NCI-H2107 treated with DMSO at 0.1 percent for 48 hours (cell line): ENCODE measurements at regions not wholly inside any gene's neighbourhood (a gene's known extent, or its start where the extent isn't known, plus 50 kb on each side); places are given as distances from the start of the nearest gene placed in this dataset.
A peak's percentile ranks its signal among the peaks of the same experiment; 100 is the strongest.

Experiments used
- DNase-seq: peaks from one replicate; lab custom pipeline; 2025; ENCODE audit not compliant: unreplicated experiment; lab: John Stamatoyannopoulos, UW

GRCh38 chr9:119047513-119048307 lies 321.5 kb downstream of the BRINP1 start:
- DNase-seq: no peak

DNA sequence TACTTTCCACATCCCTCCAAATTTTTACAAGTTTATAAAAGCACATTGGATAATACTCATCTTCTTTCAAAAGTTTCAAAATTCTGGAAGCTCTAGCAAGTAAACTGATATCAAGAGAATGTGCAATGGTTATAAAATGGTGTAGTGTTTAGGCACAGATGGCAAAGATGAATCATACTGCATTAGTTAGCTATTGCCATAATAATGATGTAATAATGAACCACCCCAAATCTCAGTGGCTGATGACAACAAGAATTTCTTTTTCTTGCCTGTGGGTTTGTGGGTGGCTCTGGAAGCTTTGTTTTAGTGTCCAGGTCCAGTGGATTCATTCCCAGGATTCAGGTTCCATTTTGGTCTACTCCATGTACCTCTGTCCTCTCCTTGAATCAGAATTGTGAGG lies 319.0 kb downstream of the BRINP1 start:
- no peak for DNase-seq

DNA sequence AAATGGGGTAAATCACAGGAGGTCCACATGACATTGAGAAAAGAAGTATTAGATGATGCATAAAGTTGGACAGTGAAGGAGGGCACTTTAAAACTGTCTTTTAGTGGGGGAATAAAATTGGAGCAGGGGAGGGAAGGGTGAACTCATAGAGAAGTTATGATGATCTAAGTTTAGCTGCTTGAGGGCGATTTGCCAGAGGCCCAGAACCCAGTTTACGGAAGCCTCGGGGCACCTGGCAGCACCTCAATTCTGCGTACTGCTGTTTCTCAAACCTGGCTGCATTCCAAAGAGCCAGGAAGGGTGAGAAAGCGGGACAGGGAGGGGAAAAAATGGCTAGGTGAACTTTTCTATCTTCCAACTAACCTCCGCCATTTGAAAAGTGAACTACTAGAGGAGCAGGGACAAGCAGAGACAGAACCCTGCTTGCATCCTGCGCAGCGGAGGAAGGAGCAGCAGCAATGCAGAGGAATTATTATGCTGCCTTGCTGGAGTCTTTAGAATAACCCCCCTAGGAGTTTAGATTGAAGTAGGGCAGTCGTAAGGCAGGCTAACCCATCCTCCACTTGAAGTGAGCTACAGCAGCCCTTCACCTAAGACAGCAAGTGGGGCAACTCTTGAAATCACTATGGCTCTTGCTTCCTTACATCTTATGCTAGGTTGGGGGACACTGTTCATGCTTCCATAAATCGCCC lies 316.8 kb downstream of the BRINP1 start:
- no peak for DNase-seq

- no peak for DNase-seq
Observed at GRCh38 chr9:119053070-119053469, 316.2 kb downstream of the BRINP1 start.

DNA sequence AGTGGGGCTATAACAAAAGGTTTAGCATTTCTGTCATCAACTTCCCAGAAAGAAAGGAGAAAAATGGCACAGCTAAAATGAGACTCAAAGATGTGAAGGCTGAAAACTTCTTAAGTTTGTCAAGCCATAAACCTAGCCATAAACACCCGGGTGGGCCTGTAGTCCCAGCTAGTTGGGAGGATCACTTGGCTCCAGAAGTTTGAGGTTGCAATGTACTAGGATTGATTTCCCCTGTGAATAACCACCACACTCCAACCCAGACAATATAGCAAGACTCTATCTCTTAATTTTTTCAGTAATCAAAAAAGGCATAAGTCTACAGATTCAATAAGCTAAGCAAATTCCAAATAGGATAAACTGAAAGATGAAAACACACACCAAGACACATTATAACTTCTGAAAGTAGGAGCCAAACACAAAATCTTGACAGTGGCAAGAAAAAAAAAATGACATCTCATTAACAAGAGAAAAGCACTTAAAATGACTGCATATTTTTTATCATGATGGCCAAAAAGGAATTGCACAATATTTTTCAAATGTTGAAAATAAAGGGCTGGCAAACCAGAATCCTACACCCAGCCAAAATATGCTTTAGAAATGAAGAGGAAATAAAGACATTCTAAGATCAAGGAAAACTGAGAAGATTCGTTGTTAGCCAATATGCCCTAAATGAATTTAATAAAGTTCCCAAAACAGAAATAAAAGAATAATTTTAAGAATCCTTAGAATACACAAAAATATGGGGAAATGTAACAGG lies 308.4 kb downstream of the BRINP1 start:
- no peak for DNase-seq

GRCh38 chr9:119071636-119072035 lies 297.6 kb downstream of the BRINP1 start:
- DNase-seq: no peak

DNA sequence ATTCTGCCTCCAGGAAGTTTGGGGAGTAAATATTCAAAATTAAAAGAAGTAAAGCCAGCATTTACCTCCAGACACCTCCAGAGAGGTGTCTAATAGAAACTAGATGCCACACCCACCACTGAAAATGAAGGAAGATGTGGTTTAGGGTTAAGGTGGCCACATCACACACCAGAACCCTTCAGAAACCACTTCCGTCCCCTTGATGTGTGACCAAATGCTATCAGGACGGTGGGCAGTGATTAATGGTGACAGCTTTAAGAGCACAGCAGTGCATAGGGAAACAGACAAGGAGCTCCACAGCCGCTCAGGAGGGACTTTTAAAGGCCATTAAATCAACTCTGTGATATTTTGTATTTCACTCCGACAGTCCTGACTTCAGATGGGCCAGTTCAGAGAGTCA lies 295.2 kb downstream of the BRINP1 start:
- DNase-seq: no peak

DNA sequence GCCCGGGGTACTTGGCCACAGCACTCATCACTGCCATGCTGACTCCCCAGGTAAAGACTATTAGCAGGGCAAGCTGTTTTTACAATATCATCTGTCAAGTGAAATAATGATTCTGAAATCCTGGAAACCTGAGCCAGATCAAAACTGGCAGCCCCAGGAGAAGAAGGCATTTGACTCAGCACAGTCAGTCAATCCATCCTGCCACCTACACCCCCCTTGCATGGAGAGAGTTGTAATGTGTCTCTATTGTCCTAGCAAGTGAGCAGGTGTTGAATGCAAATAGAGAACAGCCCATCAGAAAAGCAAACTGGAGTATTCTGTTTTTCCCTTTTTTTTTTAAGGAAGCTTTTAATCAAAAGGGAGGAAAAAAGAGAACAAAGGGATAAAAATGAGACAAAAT lies 291.2 kb downstream of the BRINP1 start:
- DNase-seq: peak; percentile 50

DNA sequence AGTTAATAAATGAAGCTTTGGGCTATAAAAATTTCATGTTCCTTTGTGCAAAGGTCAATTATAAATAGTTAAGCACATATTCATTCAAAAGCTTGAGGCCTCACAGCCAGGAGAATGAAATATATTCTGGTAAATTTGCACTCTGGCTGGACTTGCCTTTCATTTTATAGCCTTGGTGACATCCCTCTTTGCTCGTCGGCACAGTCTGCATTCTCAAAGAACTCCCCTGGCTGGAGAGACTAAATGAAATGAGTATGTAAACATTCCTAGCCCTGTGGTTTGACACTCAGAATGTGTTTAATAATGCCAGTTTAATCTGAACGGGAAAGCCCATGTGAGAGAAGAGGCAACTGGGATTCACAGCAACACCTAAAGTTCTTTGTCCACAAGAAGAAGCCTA lies 285.6 kb downstream of the BRINP1 start:
- peak; percentile 13 for DNase-seq

- DNase-seq: no peak
Observed at GRCh38 chr9:119086590-119086989, 282.6 kb downstream of the BRINP1 start.

DNA sequence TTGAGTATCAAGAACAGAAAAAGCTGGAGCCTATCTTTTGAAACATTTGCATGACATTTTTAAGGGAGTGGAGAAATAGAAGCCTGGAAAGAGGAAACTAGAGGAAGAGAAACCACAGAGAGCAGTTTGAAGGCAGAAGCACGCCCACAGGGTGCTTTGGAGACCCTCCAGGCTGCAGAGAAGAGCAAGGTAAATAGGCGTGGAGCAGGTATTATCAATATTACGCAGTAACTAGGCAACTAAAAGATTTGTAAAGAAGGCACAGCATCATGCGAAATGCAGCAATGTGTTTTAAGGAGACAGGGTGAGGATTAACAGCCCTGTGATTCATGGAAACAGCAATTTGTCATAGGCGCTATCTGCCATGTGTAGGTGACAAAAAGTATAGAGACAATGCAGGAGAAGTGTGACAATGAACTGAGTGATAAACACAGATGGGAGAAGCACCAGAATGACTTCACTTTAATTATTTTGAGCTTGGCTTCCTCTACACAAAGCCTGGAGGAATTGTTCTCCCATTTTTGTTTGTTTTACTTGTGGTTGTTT lies 281.2 kb downstream of the BRINP1 start:
- DNase-seq: peak; percentile 5

- no peak for DNase-seq
Observed at GRCh38 chr9:119091074-119091473, 278.2 kb downstream of the BRINP1 start.

- no peak for DNase-seq
Observed at GRCh38 chr9:119092125-119092524, 277.1 kb downstream of the BRINP1 start.

DNA sequence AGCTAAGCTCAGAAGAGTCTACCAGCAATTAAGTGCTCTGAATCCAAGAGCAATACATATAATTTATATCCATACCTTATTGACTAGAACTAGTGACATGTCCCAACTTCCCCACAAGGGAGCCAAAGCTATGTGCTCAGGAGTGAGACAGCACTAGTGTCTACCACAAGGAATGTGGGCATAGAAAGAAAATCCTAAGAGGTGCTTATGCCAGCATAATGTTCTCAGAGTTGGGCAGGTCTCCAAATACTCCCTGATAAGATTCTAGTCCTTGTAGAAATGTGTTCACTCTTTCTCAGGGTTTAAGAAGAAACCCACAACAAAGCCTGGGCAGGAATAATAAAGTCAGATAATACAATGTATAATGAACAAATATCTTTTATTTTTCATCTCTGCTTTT lies 275.1 kb downstream of the BRINP1 start:
- DNase-seq: no peak

- no peak for DNase-seq
Observed at GRCh38 chr9:119095072-119095471, 274.2 kb downstream of the BRINP1 start.

- no peak for DNase-seq
Observed at GRCh38 chr9:119101048-119101447, 268.2 kb downstream of the BRINP1 start.

GRCh38 chr9:119114681-119115080 lies 254.6 kb downstream of the BRINP1 start:
- DNase-seq: no peak
